SU-DHL-6 (cell line): ENCODE measurements at regions not wholly inside any gene's neighbourhood (a gene's known extent, or its start where the extent isn't known, plus 50 kb on each side); places are given as distances from the start of the nearest gene placed in this dataset.

Source experiments
- H2AFZ ChIP-seq: fragments of 200-600 bp; sonication (generic); 2 replicates; pipeline ENCODE4 v1.6.1; 2014; ENCODE audit warnings: low read depth, mild to moderate bottlenecking, moderate library complexity, mixed read lengths, antibody characterized with exemption, low read length; ENCODE audit not compliant: severe bottlenecking
- H3F3A ChIP-seq: fragments of 200-600 bp; shearing (Covaris generic); 2 replicates; pipeline ENCODE4 v1.6.0; 2016; ENCODE audit warnings: antibody characterized with exemption, mild to moderate bottlenecking; ENCODE audit not compliant: insufficient read depth
- H3K27ac ChIP-seq: fragments of 200-600 bp; sonication (generic); 2 replicates; pipeline ENCODE4 v1.5.1; 2016; ENCODE audit warnings: low read depth, mild to moderate bottlenecking, low read length, moderate library complexity, mixed read lengths
- H3K27me3 ChIP-seq: fragments of 200-600 bp; sonication (generic), shearing (Covaris generic); 2 replicates; pipeline ENCODE4 v1.6.0; 2014; ENCODE audit warnings: mild to moderate bottlenecking, low read length
- H3K36me3 ChIP-seq: fragments of 200-600 bp; sonication (generic); 2 replicates; pipeline ENCODE4 v1.6.1; 2014; ENCODE audit warnings: mild to moderate bottlenecking, low read length, mixed read lengths
- H3K4me2 ChIP-seq: fragments of 300-600, 200-600 bp; shearing (Covaris generic), sonication (generic); 2 replicates; pipeline ENCODE4 v1.6.0; 2014; ENCODE audit warnings: low read length, low read depth, mild to moderate bottlenecking; ENCODE audit not compliant: poor library complexity, severe bottlenecking
- H3K4me3 ChIP-seq: fragments of 200-600 bp; sonication (generic); 2 replicates; pipeline ENCODE4 v1.5.1; 2014; ENCODE audit warnings: antibody characterized with exemption, low read length, mild to moderate bottlenecking, mixed read lengths; ENCODE audit not compliant: insufficient read depth, poor library complexity, severe bottlenecking
- H3K79me2 ChIP-seq: fragments of 200-600 bp; sonication (generic); 2 replicates; pipeline ENCODE4 v1.6.1; 2014; ENCODE audit warnings: mild to moderate bottlenecking, low read length, moderate library complexity; ENCODE audit not compliant: insufficient read depth
- H3K9ac ChIP-seq: fragments of 200-600 bp; sonication (generic); 2 replicates; pipeline ENCODE4 v1.7.0; 2014; ENCODE audit warnings: mild to moderate bottlenecking, low read length
- H3K9me2 ChIP-seq: fragments of 200-600 bp; sonication (generic); replicated peaks from 2 replicates; pipeline ENCODE4 v1.6.1; 2014; ENCODE audit warnings: low read length; ENCODE audit not compliant: insufficient read depth
- H3K9me3 ChIP-seq: fragments of 200-600 bp; sonication (generic); 2 replicates; pipeline ENCODE4 v1.6.1; 2014; ENCODE audit warnings: low read length, mixed read lengths; ENCODE audit not compliant: insufficient read depth
- H4K20me1 ChIP-seq: fragments of 200-600 bp; sonication (generic); 2 replicates; pipeline ENCODE4 v1.6.1; 2014; ENCODE audit warnings: low read depth, mild to moderate bottlenecking, antibody characterized with exemption, low read length, moderate library complexity, mixed read lengths
- CTCF ChIP-seq: fragments of 200-600 bp; sonication (generic); IDR thresholded peaks from one replicate; pipeline ENCODE4 v1.5.1; 2017; ENCODE audit warnings: antibody characterized with exemption, mild to moderate bottlenecking, low read length, moderate library complexity; ENCODE audit not compliant: insufficient read depth, poor library complexity, severe bottlenecking
- EZH2phosphoT487 ChIP-seq: fragments of 200-600 bp; sonication (generic), shearing (Covaris generic); conservative IDR thresholded peaks from 2 replicates; pipeline ENCODE4 v1.6.1; 2018; ENCODE audit warnings: mild to moderate bottlenecking, antibody characterized with exemption, low read length, moderate library complexity, mixed read lengths

DNA sequence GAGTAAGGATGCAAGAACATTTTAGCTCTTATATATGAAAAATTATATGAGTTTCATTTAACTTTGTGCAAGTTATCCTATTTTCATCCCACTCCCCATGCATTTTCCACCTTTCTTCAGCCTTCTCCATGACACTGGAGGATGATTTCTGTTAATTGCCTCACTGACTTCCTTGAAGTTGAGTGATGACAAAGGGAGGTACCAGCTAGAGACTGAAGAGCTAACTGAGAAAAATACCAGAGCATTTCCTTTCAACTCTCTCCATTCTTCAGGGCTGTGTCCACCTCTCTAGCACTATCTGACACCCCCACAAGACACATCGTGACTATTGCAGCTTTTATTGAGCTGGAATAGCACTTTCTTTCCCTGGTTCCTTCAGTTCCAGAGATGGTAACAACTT, 711.6 kb upstream of the LRRC4C start:
- H3K9me3 ChIP-seq, result no peaks in the 10 kb centered on the region

DNA sequence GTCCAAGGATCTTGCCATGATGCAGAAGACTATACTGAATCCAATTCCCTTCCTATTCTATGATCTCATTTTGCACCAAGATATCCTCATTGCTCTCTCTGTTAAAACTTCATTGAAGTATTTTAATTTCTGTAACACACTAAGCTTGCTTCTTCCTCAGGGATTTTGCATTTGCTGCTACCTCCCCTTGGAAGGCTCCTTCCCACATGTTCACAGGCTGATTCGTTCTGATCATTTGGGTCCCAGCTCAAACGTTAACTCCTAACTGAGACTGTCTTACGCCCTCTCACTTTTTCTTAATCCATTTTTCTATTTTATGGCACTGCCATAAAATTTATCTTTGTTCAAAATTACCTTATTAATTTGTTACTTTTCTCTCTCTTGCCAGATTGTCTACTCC, 713.0 kb upstream of the LRRC4C start:
- Histone ChIP-seq H3K27me3 (no peaks in the 10 kb centered on the region), H4K20me1 (no peaks in the 10 kb centered on the region), H3K36me3 (no peaks in the 10 kb centered on the region), H3K4me3 (no peak overlapping the region), H3K9me3 (no peaks in the 10 kb centered on the region), H3K27ac (no peak overlapping the region), H3F3A (no peaks in the 10 kb centered on the region), H3K9ac (no peak overlapping the region), H3K9me2 (no peaks in the 10 kb centered on the region), H2AFZ (no peak overlapping the region), H3K79me2 (no peaks in the 10 kb centered on the region), H3K4me2 (no peak overlapping the region)
- no peak for TF ChIP-seq EZH2phosphoT487
- TF ChIP-seq CTCF, result no peak

More for the DNA sequence above, 711.6 kb upstream of the LRRC4C start:
- no peaks in the 10 kb centered on the region for H3K9me2 ChIP-seq
- no peak overlapping the region for H3K4me3 ChIP-seq
- no peaks in the 10 kb centered on the region for H3F3A ChIP-seq
- H3K9ac ChIP-seq, result no peak overlapping the region
- no peaks in the 10 kb centered on the region for H4K20me1 ChIP-seq
- TF ChIP-seq EZH2phosphoT487 (no peak), CTCF (no peak)
- H3K27me3 ChIP-seq, result no peaks in the 10 kb centered on the region
- H3K27ac ChIP-seq, result no peak overlapping the region
- H3K36me3 ChIP-seq, result no peaks in the 10 kb centered on the region
- H3K4me2 ChIP-seq, result no peak overlapping the region
- no peaks in the 10 kb centered on the region for H3K79me2 ChIP-seq
- H2AFZ ChIP-seq, result no peak overlapping the region

DNA sequence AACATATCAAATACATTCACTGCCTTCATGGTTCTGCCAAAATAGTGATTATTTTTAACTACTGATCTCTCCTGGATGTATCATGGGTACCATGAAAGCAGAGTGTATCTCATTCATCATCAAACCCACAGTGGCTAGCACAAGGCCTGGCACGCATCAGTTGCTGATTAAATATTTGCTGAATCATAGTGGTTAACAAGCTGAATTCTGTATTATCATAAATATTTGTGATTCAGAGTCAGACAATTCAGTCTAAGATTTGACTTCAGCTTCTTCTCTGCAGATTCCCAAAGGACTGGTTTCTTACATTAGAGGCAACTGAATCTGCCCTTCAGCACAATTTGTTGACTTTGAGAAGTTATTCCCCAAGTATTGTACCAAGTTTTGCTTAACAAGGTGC, 715.8 kb upstream of the LRRC4C start:
- Histone ChIP-seq H3K36me3 (no peaks in the 10 kb centered on the region), H3K27ac (no peak overlapping the region), H2AFZ (no peak overlapping the region), H3K79me2 (no peaks in the 10 kb centered on the region), H3K9me2 (no peaks in the 10 kb centered on the region), H3K9ac (no peak overlapping the region), H3K27me3 (no peaks in the 10 kb centered on the region), H3K9me3 (no peaks in the 10 kb centered on the region), H3K4me3 (no peak overlapping the region), H3K4me2 (no peak overlapping the region), H4K20me1 (no peaks in the 10 kb centered on the region), H3F3A (no peaks in the 10 kb centered on the region)
- TF ChIP-seq CTCF, result no peak
- no peak for TF ChIP-seq EZH2phosphoT487

DNA sequence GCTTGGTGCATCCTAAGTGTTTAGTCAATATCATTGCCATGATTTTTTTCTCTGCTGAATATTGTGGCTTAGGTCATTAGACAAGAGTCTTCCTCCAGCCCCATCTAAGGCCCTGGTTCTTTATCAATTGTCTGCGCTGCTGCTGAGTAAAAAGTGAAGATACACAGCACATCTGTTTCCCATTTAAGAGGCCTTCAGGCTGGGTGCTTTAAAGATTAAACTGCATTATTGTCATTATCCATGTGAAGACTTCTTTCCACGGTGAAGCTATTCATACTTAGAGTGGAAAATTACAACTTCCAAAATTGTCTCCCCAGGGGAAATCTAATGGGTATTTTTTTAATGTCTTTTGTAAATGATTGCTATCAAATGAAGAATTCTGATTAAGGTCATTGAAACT, 719.8 kb upstream of the LRRC4C start:
- no peak overlapping the region for H3K27ac ChIP-seq
- TF ChIP-seq CTCF (no peak), EZH2phosphoT487 (no peak)
- no peaks in the 10 kb centered on the region for H3F3A ChIP-seq
- H3K36me3 ChIP-seq, result no peaks in the 10 kb centered on the region
- no peaks in the 10 kb centered on the region for H3K9me3 ChIP-seq
- no peaks in the 10 kb centered on the region for H3K27me3 ChIP-seq
- no peak overlapping the region for H3K4me2 ChIP-seq
- no peak overlapping the region for H3K9ac ChIP-seq
- no peak overlapping the region for H3K4me3 ChIP-seq
- H4K20me1 ChIP-seq, result no peaks in the 10 kb centered on the region
- H3K9me2 ChIP-seq, result no peaks in the 10 kb centered on the region
- no peak overlapping the region for H2AFZ ChIP-seq
- no peaks in the 10 kb centered on the region for H3K79me2 ChIP-seq
